ENCODE measurements at regions not wholly inside any gene's neighbourhood (a gene's known extent, or its start where the extent isn't known, plus 50 kb on each side); places are given as distances from the start of the nearest gene placed in this dataset.
"Not testable (repeated sequence)": the region's sequence is repeated elsewhere in the genome, so short reads cannot be mapped to it uniquely, and the experiment has no call there.

GRCh38 chr2:144982481-144982880 lies 462.6 kb upstream of the ZEB2 start:
- Histone ChIP-seq H3K4me3 (ENCODE audit: low read length) (no peak overlapping the region), H3K9ac (ENCODE audit: low read length) (no peak overlapping the region), H3K4me1 (ENCODE audit: control insufficient read depth, insufficient read depth, low read length) (no peaks in the 10 kb centered on the region), H3K27ac (ENCODE audit: low read depth, low read length) (no peak overlapping the region), H3K27me3 (ENCODE audit: control insufficient read depth, insufficient read depth, low read length) (no peaks in the 10 kb centered on the region), H3K36me3 (ENCODE audit: control insufficient read depth, insufficient read depth, low read length) (no peaks in the 10 kb centered on the region)

- H3K36me3 ChIP-seq (ENCODE audit: control insufficient read depth, insufficient read depth, low read length), result no peaks in the 10 kb centered on the region
- H3K4me3 ChIP-seq (ENCODE audit: low read length), result no peak overlapping the region
- H3K9ac ChIP-seq (ENCODE audit: low read length), result no peak overlapping the region
- H3K27me3 ChIP-seq (ENCODE audit: control insufficient read depth, insufficient read depth, low read length), result no peaks in the 10 kb centered on the region
- H3K4me1 ChIP-seq (ENCODE audit: control insufficient read depth, insufficient read depth, low read length), result no peaks in the 10 kb centered on the region
- H3K27ac ChIP-seq (ENCODE audit: low read depth, low read length), result no peak overlapping the region
Observed at GRCh38 chr2:144975881-144976280, 456.0 kb upstream of the ZEB2 start.

GRCh38 chr2:144972676-144973075 lies 452.8 kb upstream of the ZEB2 start:
- H3K4me1 ChIP-seq (ENCODE audit: control insufficient read depth, insufficient read depth, low read length), result no peaks in the 10 kb centered on the region
- H3K4me3 ChIP-seq (ENCODE audit: low read length), result no peak overlapping the region
- H3K9ac ChIP-seq (ENCODE audit: low read length), result no peak overlapping the region
- H3K27me3 ChIP-seq (ENCODE audit: control insufficient read depth, insufficient read depth, low read length), result no peaks in the 10 kb centered on the region
- H3K36me3 ChIP-seq (ENCODE audit: control insufficient read depth, insufficient read depth, low read length), result no peaks in the 10 kb centered on the region
- no peak overlapping the region for H3K27ac ChIP-seq (ENCODE audit: low read depth, low read length)

- Histone ChIP-seq H3K4me1 (ENCODE audit: control insufficient read depth, insufficient read depth, low read length) (no peaks in the 10 kb centered on the region), H3K36me3 (ENCODE audit: control insufficient read depth, insufficient read depth, low read length) (no peaks in the 10 kb centered on the region), H3K9ac (ENCODE audit: low read length) (no peak overlapping the region), H3K27me3 (ENCODE audit: control insufficient read depth, insufficient read depth, low read length) (no peaks in the 10 kb centered on the region), H3K4me3 (ENCODE audit: low read length) (no peak overlapping the region), H3K27ac (ENCODE audit: low read depth, low read length) (no peak overlapping the region)
Observed at GRCh38 chr2:144971786-144972335, 451.9 kb upstream of the ZEB2 start.

- not testable (repeated sequence) for H3K4me3 ChIP-seq (ENCODE audit: low read length); H3K36me3 ChIP-seq (ENCODE audit: control insufficient read depth, insufficient read depth, low read length); H3K27ac ChIP-seq (ENCODE audit: low read depth, low read length); H3K27me3 ChIP-seq (ENCODE audit: control insufficient read depth, insufficient read depth, low read length); H3K4me1 ChIP-seq (ENCODE audit: control insufficient read depth, insufficient read depth, low read length); H3K9ac ChIP-seq (ENCODE audit: low read length)
Observed at GRCh38 chr2:144970410-144970809, 450.5 kb upstream of the ZEB2 start.

GRCh38 chr2:144969564-144969963 lies 449.6 kb upstream of the ZEB2 start:
- not testable (repeated sequence) for H3K27ac ChIP-seq (ENCODE audit: low read depth, low read length); H3K4me3 ChIP-seq (ENCODE audit: low read length); H3K27me3 ChIP-seq (ENCODE audit: control insufficient read depth, insufficient read depth, low read length); H3K4me1 ChIP-seq (ENCODE audit: control insufficient read depth, insufficient read depth, low read length); H3K9ac ChIP-seq (ENCODE audit: low read length); H3K36me3 ChIP-seq (ENCODE audit: control insufficient read depth, insufficient read depth, low read length)

GRCh38 chr2:144967961-144968360 lies 448.0 kb upstream of the ZEB2 start:
- Histone ChIP-seq H3K36me3 (ENCODE audit: control insufficient read depth, insufficient read depth, low read length) (no peaks in the 10 kb centered on the region), H3K4me3 (ENCODE audit: low read length) (no peak overlapping the region), H3K27me3 (ENCODE audit: control insufficient read depth, insufficient read depth, low read length) (no peaks in the 10 kb centered on the region)

GRCh38 chr2:144965172-144965571 lies 445.3 kb upstream of the ZEB2 start:
- Histone ChIP-seq H3K27ac (ENCODE audit: low read depth, low read length) (no peak overlapping the region), H3K4me1 (ENCODE audit: control insufficient read depth, insufficient read depth, low read length) (no peaks in the 10 kb centered on the region), H3K9ac (ENCODE audit: low read length) (no peak overlapping the region), H3K36me3 (ENCODE audit: control insufficient read depth, insufficient read depth, low read length) (no peaks in the 10 kb centered on the region), H3K4me3 (ENCODE audit: low read length) (no peak overlapping the region), H3K27me3 (ENCODE audit: control insufficient read depth, insufficient read depth, low read length) (no peaks in the 10 kb centered on the region)

More at GRCh38 chr2:144967961-144968360, 448.0 kb upstream of the ZEB2 start:
- Histone ChIP-seq H3K27ac (ENCODE audit: low read depth, low read length) (no peak overlapping the region), H3K9ac (ENCODE audit: low read length) (no peak overlapping the region), H3K4me1 (ENCODE audit: control insufficient read depth, insufficient read depth, low read length) (no peaks in the 10 kb centered on the region)

GRCh38 chr2:144963031-144963430 lies 443.1 kb upstream of the ZEB2 start:
- Histone ChIP-seq H3K27me3 (ENCODE audit: control insufficient read depth, insufficient read depth, low read length) (no peaks in the 10 kb centered on the region), H3K27ac (ENCODE audit: low read depth, low read length) (no peak overlapping the region), H3K4me3 (ENCODE audit: low read length) (no peak overlapping the region), H3K36me3 (ENCODE audit: control insufficient read depth, insufficient read depth, low read length) (no peaks in the 10 kb centered on the region), H3K9ac (ENCODE audit: low read length) (no peak overlapping the region), H3K4me1 (ENCODE audit: control insufficient read depth, insufficient read depth, low read length) (no peaks in the 10 kb centered on the region)

- Histone ChIP-seq H3K4me3 (ENCODE audit: low read length) (no peak overlapping the region), H3K9ac (ENCODE audit: low read length) (no peak overlapping the region), H3K27me3 (ENCODE audit: control insufficient read depth, insufficient read depth, low read length) (no peaks in the 10 kb centered on the region), H3K27ac (ENCODE audit: low read depth, low read length) (no peak overlapping the region), H3K4me1 (ENCODE audit: control insufficient read depth, insufficient read depth, low read length) (no peaks in the 10 kb centered on the region), H3K36me3 (ENCODE audit: control insufficient read depth, insufficient read depth, low read length) (no peaks in the 10 kb centered on the region)
Observed at GRCh38 chr2:144959416-144959815, 439.5 kb upstream of the ZEB2 start.

- no peaks in the 10 kb centered on the region for H3K36me3 ChIP-seq (ENCODE audit: control insufficient read depth, insufficient read depth, low read length)
- H3K4me1 ChIP-seq (ENCODE audit: control insufficient read depth, insufficient read depth, low read length), result no peaks in the 10 kb centered on the region
- no peak overlapping the region for H3K4me3 ChIP-seq (ENCODE audit: low read length)
- H3K9ac ChIP-seq (ENCODE audit: low read length), result no peak overlapping the region
- no peak overlapping the region for H3K27ac ChIP-seq (ENCODE audit: low read depth, low read length)
- no peaks in the 10 kb centered on the region for H3K27me3 ChIP-seq (ENCODE audit: control insufficient read depth, insufficient read depth, low read length)
Observed at GRCh38 chr2:144950899-144951560, 431.1 kb upstream of the ZEB2 start.

GRCh38 chr2:144948205-144948855 lies 428.4 kb upstream of the ZEB2 start:
- no peak overlapping the region for H3K27ac ChIP-seq (ENCODE audit: low read depth, low read length)
- H3K27me3 ChIP-seq (ENCODE audit: control insufficient read depth, insufficient read depth, low read length), result no peaks in the 10 kb centered on the region
- no peak overlapping the region for H3K4me3 ChIP-seq (ENCODE audit: low read length)
- no peak overlapping the region for H3K9ac ChIP-seq (ENCODE audit: low read length)
- no peaks in the 10 kb centered on the region for H3K4me1 ChIP-seq (ENCODE audit: control insufficient read depth, insufficient read depth, low read length)
- no peaks in the 10 kb centered on the region for H3K36me3 ChIP-seq (ENCODE audit: control insufficient read depth, insufficient read depth, low read length)

- Histone ChIP-seq H3K4me1 (ENCODE audit: control insufficient read depth, insufficient read depth, low read length) (no peaks in the 10 kb centered on the region), H3K27me3 (ENCODE audit: control insufficient read depth, insufficient read depth, low read length) (no peaks in the 10 kb centered on the region), H3K36me3 (ENCODE audit: control insufficient read depth, insufficient read depth, low read length) (no peaks in the 10 kb centered on the region), H3K4me3 (ENCODE audit: low read length) (no peak overlapping the region), H3K9ac (ENCODE audit: low read length) (no peak overlapping the region), H3K27ac (ENCODE audit: low read depth, low read length) (no peak overlapping the region)
Observed at GRCh38 chr2:144947709-144948037, 427.8 kb upstream of the ZEB2 start.

All from rectal smooth muscle tissue (tissue), 1 donor.